CD4-positive, alpha-beta T cell treated with Interleukin-6 at 100 ng/mL for 8 hours (primary cell): ENCODE measurements at regions not wholly inside any gene's neighbourhood (a gene's known extent, or its start where the extent isn't known, plus 50 kb on each side); places are given as distances from the start of the nearest gene placed in this dataset.
"Not testable (repeated sequence)": the region's sequence is repeated elsewhere in the genome, so short reads cannot be mapped to it uniquely, and the experiment has no call there.

ENCODE experiments used
- DNase-seq: peaks from one replicate; pipeline ENCODE4 v3.0.0-alpha.2; 2020; ENCODE audit warnings: mixed read lengths, low spot score

GRCh38 chr2:41170589-41170988 is 718.7 kb upstream of the SLC8A1 start:
- DNase-seq = no peak

DNA sequence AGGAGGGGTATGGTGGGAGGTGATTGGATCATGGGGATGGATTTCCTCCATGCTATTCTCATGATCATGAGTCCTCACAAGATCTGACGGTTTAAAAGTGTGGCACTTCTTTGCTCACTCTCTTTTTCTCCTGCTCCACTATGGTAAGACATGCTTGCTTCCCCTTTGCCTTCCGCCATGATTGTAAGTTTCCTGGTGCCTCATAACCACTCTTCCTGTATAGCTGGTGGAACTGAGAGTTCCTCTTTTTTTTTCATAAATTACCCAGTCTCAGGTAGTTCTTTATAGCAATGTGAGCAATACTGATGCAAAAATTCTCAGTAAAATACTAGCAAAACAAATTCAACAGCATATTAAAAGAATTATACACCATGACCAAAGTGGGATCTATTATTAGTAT is 728.5 kb upstream of the SLC8A1 start:
- no peak for DNase-seq

GRCh38 chr2:41182961-41183360 is 731.1 kb upstream of the SLC8A1 start:
- no peak for DNase-seq

GRCh38 chr2:41187376-41188122 is 735.7 kb upstream of the SLC8A1 start:
- no peak for DNase-seq

GRCh38 chr2:41194230-41194629 is 742.3 kb upstream of the SLC8A1 start:
- DNase-seq = no peak

GRCh38 chr2:41197781-41198180 is 745.9 kb upstream of the SLC8A1 start:
- no peak for DNase-seq

- DNase-seq = no peak
These were observed 747.4 kb upstream of the SLC8A1 start for GRCh38 chr2:41199334-41199733.

DNA sequence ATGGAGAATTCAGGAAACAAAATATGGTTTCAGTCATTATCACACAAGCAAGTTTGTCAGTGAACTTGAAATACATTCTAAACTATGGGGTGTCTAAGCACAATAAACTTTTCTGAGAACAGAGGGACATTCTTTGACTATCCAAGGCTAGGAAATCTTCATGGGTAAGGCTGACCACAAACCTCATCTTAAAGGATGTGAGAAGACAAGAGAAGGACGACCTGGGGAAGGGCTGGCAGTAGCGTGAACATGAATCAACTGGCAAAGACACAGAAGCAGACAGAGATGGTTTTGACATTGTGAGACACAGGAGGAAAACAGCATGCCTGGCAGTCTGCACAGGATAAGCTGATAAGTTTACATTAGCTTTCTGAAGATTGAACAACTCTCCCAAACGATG is 752.4 kb upstream of the SLC8A1 start:
- no peak for DNase-seq

- DNase-seq = no peak
These were observed 754.1 kb upstream of the SLC8A1 start for GRCh38 chr2:41206004-41206403.

- DNase-seq = no peak
These were observed 755.7 kb upstream of the SLC8A1 start for GRCh38 chr2:41207578-41207977.

GRCh38 chr2:41210030-41210429 is 758.1 kb upstream of the SLC8A1 start:
- DNase-seq = not testable (repeated sequence)

DNA sequence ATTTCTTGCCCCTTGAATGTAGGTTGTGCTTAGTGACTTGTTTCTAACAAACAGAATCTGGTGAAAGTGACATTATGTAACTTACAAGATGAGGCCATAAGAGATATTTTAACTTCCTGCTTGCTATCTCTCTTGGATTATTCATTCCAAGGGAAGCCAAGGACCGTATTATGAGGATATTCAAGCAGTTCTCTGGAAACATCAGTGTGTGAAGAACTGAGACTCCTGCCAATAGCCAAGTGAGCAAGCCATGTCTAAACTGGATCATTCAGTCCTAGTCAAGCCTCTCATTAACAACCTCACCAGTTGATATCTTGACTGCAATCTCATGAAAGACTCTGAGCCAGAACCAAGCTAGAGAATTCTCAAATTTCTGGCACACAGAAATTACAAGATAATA is 765.1 kb upstream of the SLC8A1 start:
- DNase-seq = no peak

DNA sequence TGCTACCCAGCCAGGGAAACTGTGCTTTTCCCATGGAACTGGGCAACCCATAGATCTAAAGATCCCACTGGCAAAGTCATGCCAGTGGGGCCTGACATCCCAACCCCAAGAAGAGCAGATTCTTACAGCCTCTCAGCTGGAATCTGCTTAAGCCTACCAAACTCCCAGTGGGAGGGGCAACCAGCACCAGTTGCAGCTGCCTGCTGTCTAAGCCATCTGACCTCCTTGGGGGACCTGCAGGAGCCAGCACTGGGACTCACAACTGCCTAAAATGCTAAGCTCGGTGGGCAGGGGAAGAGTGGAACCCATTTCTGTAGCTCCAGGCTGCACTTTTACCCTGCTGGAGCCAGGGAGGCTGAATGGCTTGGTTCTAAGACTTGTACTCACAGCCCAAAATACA is 770.7 kb upstream of the SLC8A1 start:
- no peak for DNase-seq

DNA sequence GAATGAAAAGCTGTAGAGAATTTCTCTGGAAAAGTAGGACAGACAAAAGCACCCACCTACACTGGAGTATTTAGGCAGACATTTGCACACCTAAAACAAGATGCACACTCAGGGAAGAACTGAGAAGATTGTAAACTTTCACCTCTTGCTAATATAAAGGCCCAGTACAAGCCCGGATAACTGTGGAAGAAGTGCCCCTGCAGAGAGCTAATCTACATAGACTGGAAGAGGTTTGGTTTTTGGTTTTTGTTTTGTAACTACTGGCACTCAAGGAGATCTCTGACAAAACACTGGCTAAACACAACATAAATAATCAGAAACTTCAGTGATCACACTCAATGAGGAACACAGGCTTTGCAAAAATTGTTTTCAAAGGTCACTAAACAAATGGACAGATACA is 782.2 kb upstream of the SLC8A1 start:
- DNase-seq = no peak

DNA sequence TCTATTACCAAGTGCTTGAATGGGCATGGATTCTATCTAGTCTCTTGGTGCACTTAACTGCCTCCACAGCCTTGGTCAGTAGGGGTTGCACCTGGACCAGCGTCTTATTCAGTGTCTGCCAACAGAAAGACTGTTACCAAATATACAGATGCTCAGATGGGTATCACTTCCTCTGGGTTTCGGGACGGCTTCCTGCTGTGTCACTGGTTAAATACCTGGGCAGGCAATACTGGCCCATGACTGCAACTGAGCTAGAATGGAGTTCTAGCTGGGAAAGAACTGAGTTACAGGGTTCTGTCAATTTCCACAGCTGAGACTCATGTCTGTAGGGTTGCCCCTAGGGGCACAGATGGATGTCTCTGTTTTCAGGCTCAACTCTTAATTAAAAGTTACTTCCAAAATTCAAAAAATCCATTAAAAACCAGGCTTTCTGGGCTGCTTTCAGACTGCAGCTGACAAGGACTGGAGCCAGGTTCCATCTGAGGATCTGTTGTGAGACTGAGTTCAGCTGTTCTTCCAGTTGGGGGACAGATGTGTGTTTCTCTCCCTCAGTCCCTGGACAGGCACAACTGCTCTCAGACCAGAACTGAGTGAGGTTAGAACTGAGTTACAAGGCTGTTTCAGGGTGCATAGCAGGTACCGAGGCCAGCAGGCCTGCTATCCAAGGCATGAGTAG is 789.6 kb upstream of the SLC8A1 start:
- DNase-seq = no peak

DNA sequence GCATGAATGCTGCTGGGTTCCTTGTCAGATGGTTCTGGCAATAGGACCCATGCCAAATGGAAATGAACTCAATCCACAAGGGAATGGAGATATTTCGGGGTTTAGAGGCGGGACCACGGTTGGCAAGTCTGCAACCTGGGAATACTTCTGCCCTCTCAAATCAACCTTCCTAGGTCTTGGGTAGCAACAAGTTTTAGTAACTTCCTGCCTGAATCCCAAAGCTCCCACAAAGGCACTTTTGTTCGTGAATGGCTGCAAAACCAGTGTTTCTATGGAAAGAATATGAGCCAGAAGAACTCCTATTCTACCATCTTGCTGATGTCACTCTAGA is 790.1 kb upstream of the SLC8A1 start:
- DNase-seq = no peak

DNA sequence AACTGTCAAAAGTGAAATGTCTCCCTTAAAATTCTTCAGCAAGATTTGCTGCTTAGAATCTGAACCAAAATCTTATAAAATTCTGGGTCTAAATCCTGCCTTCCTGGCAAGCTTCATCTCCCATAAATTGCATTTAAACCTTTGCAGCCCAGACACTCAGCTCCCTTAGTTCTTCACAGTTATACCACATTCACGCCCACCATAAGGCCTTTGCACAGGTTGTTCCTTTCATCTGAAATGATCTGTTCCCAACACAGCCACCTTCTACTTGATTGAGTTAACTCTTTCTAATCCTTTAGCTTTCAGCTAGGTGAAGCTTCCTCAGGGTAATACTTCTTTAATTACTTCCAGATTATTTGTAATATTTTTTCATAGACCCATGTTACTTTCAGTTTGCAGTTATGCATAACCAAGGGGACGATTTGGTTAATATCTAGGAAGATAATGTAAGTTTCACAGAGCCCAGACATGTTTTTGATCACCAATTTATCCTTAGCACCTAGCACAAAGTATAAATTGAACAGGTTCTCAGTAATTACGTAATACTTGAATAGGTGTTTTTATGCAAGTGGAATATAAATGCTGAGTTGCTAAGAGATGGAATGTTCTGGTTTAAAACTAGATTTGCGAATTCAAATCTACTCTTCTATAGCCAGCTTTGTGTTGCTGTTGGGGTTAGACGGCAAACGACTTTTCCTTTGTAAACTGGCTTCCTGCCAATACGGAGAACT is 779.7 kb upstream of the PKDCC start:
- DNase-seq = no peak

DNA sequence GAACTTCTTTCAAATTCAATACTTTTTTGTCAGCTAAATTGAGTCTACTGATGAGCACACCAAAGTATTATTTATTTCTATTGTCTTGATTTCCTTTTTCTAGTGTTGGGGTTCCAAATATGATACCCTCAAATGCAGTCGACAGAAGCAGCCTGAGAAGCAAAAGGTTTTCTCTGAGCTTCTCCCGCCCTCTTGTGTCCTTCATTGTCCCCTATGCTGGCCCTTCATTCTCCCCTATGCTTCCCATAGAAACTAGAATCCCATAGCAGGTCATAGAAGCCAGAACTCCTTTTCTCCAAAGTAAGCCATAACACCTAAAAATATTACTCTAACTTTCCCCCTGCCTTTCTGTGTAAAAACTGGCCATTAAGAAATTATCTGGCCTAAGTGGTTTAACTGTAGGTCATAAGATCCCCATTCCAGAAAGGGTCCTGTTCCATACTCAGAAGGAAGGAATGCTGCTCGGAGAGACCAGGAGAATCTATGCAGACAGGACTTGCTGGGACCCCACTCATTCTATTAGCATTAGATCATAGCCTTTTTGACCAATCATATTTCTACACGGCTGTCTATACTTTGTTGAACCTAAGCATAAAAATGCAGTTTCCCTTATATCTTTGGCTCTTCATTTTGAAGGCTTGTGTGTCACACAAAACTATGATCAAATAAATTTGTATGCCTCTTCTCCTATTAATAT is 764.6 kb upstream of the PKDCC start:
- no peak for DNase-seq

- no peak for DNase-seq
These were observed 754.3 kb upstream of the PKDCC start for GRCh38 chr2:41293491-41293890.

GRCh38 chr2:41294331-41294730 is 753.5 kb upstream of the PKDCC start:
- DNase-seq = no peak

GRCh38 chr2:41313082-41313481 is 734.7 kb upstream of the PKDCC start:
- DNase-seq = no peak

- DNase-seq = no peak
These were observed 733.2 kb upstream of the PKDCC start for GRCh38 chr2:41314511-41315070.
